Activated T-helper 1 cell treated with anti-CD3 and anti-CD28 coated beads, Interleukin-12 subunit alpha, Interleukin-12 subunit beta, Interleukin-2, Interleukin-4 antibody, amounts not matched to agents 30 ng/mL and 10 ng/mL and 1 ng/mL, durations not matched to agents 14 hours and 24 hours and 36 hours (primary cell): ENCODE measurements at regions not wholly inside any gene's neighbourhood (a gene's known extent, or its start where the extent isn't known, plus 50 kb on each side); places are given as distances from the start of the nearest gene placed in this dataset.
"Not testable (repeated sequence)": the region's sequence is repeated elsewhere in the genome, so short reads cannot be mapped to it uniquely, and the experiment has no call there.

Experiments used
- DNase-seq: peaks from one replicate; pipeline ENCODE4 v3.0.0; 2021; ENCODE audit warnings: low spot score
- H3K27ac Mint-ChIP-seq: one replicate; pipeline ENCODE4 v1.8.0; 2021; ENCODE audit warnings: mild to moderate bottlenecking, mixed read lengths
- H3K27me3 Mint-ChIP-seq: one replicate; pipeline ENCODE4 v1.8.0; 2022; ENCODE audit warnings: mild to moderate bottlenecking, moderate library complexity, mixed read lengths; ENCODE audit not compliant: insufficient read depth
- H3K36me3 Mint-ChIP-seq: one replicate; pipeline ENCODE4 v1.8.0; 2021; ENCODE audit warnings: low read depth, mixed read lengths
- H3K4me1 Mint-ChIP-seq: one replicate; pipeline ENCODE4 v1.8.0; 2021; ENCODE audit warnings: low read depth, mixed read lengths
- H3K4me3 Mint-ChIP-seq: one replicate; pipeline ENCODE4 v1.8.0; 2021; ENCODE audit warnings: mild to moderate bottlenecking, moderate library complexity, mixed read lengths
- H3K9me3 Mint-ChIP-seq: one replicate; pipeline ENCODE4 v1.8.0; 2021; ENCODE audit warnings: mixed read lengths
- intact Hi-C: fragments of 100-400 bp; cut with micrococcal nuclease; formaldehyde crosslinking; loops from one replicate; pipeline ENCODE4 v1.15.1; 2024

DNA sequence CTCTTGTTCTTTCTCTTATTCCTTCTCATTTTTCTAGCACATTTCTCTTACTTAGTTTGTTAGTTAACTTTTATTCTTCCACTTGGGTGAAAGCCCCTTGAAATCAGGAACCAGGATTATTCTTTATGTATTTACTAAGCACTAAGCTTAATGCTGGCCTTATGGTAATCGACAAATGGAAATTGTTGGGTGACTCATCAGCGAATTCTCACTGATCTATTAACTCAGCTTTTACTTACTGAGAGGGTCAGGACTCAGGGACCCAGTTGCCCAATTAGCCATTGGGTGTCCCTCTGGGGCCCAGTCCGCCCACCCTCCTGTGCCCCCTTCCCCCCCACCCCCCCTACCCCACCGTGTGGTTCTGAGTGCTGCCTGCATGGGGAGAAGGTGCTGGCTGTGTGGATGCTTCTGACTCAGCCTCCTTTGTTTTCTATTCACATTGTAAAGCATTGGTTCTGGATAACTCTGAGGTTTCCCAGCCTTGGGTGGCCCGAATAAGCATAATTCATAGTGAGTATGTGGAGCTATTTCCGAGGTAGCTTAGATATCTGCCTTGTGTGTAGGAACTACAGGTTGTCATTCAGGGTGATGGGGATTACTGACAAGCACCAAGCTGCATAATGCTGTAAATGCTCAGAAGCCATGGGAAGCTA is 240.9 kb downstream of the FGF9 start:
- H3K27ac Mint-ChIP-seq, result no peak overlapping the region
- intact Hi-C loops, result no loop called here
- no peak overlapping the region for H3K4me3 Mint-ChIP-seq

DNA sequence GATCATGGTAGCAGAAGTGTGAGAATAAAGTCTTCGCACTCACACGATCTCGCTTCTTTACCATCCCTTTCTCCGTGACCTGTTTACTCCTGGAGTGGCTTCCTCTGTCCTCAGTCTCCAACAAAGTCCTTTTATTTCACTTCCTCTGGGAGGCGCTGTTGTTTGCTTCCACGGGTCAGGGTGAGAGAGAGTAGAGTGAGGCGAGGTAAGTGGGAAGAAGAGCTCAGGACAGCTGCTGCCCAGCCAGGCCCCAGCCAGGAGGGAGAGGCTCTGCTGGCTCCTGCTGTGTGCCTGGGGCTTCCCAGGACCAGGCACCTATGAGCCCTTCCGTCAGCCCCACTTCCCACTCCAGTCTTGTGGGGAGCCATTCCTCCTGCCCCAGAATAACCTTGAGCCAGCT is 242.1 kb downstream of the FGF9 start:
- intact Hi-C loops, result loop anchor here (1.0 kb wide), 1 partner anchor 365 kb away; no protein-coding TSS in a partner anchor
- no peak for DNase-seq
- no peaks in the 10 kb centered on the region for H3K36me3 Mint-ChIP-seq
- no peaks in the 10 kb centered on the region for H3K4me1 Mint-ChIP-seq
- H3K4me3 Mint-ChIP-seq, result no peak overlapping the region
- H3K27me3 Mint-ChIP-seq, result no peaks in the 10 kb centered on the region
- no peaks in the 10 kb centered on the region for H3K9me3 Mint-ChIP-seq
- H3K27ac Mint-ChIP-seq, result no peak overlapping the region

More for the DNA sequence above, 240.9 kb downstream of the FGF9 start:
- H3K36me3 Mint-ChIP-seq, result no peaks in the 10 kb centered on the region
- no peaks in the 10 kb centered on the region for H3K4me1 Mint-ChIP-seq
- H3K27me3 Mint-ChIP-seq, result no peaks in the 10 kb centered on the region
- no peaks in the 10 kb centered on the region for H3K9me3 Mint-ChIP-seq
- no peak for DNase-seq

DNA sequence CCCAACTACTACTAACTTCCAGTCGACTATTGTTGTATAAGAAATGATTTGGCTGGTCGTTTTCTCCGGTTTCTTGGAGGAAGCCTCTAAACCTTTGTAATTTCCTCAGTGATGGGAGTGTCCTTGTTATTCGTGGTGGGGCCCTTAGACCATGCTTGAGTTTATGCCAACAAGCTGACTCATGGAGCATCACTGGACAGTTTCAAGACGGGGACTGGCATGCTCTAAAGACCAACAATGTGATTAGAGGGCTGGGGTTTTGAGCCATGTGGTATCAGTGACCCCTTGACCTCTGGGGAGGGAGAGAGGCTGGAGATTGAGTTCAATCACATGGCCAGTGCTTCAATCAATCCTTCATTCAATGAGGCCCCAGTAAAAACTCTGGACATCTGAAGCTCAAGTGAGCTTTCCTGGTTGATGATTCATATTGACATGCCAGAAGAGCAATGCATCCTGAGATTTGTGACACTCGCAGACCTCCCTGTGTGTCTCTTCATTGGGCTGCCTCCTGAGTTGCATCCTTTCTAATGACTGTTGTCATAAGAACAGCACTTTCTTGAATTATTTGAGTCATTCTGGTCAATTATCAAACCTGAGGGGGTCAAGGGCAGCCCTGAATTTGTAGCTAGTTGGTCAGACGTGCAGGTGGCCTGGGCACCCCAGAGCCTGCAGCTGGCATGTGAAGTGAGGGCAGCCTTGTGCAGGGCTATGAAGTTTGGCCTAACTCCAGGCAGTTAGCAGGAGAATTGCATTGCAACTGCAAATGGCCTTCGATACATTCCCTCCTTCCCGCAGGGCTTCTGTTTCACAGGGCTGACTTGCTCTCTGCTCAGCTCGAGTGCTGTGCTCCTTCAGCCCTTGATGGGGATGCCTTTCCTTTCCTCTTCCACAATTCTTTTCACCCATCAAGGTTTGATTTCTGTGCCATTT is 246.5 kb downstream of the FGF9 start:
- Mint-ChIP-seq H3K27ac (no peak overlapping the region), H3K36me3 (no peaks in the 10 kb centered on the region), H3K27me3 (no peaks in the 10 kb centered on the region), H3K9me3 (no peaks in the 10 kb centered on the region), H3K4me1 (no peaks in the 10 kb centered on the region), H3K4me3 (no peak overlapping the region)
- intact Hi-C loops, result no loop called here
- no peak for DNase-seq

DNA sequence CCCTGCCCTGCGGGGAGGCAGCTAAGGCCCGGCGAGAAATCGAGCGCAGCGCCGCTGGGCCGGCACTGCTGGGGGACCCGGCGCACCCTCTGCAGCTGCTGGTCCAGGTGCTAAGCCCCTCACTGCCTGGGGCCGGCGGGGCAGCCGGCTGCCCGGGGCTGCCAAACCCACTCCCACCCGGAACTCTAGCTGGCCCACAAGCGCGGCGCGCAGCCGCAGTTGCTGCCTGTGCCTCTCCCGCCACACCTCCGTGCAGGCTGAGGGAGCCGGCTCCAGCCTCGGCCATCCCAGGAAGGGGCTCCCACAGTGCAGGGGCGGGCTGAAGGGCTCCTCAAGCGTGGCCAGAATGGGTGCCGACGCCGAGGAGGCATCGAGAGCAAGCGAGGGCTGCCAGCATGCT is 249.9 kb downstream of the FGF9 start:
- H3K4me3 Mint-ChIP-seq, H3K36me3 Mint-ChIP-seq, H3K9me3 Mint-ChIP-seq, H3K27ac Mint-ChIP-seq, H3K27me3 Mint-ChIP-seq, H3K4me1 Mint-ChIP-seq, DNase-seq, intact Hi-C loops: not testable (repeated sequence)

DNA sequence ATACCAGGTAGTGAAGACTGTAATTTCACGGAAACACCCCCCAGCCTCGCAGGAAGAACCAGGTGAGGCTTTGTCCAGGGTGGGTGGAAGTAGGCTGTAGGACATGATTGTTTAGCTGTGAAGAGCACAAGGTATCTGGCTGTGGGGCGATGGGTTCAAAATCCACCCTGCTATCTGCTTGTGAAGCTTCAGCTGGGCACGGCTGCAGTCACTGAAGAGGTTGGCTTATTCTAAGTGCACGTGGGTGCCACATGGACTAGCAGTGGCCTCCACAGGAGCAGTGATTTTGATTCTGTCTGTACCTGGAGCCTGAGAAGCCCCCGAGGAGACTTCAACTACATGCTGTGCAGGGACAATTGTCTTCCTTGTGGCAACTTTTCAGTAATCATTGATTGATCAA is 254.1 kb downstream of the FGF9 start:
- Mint-ChIP-seq H3K9me3 (no peaks in the 10 kb centered on the region), H3K36me3 (no peaks in the 10 kb centered on the region), H3K27ac (no peak overlapping the region), H3K4me3 (no peak overlapping the region), H3K4me1 (no peaks in the 10 kb centered on the region), H3K27me3 (no peaks in the 10 kb centered on the region)
- intact Hi-C loops, result no loop called here
- no peak for DNase-seq

DNA sequence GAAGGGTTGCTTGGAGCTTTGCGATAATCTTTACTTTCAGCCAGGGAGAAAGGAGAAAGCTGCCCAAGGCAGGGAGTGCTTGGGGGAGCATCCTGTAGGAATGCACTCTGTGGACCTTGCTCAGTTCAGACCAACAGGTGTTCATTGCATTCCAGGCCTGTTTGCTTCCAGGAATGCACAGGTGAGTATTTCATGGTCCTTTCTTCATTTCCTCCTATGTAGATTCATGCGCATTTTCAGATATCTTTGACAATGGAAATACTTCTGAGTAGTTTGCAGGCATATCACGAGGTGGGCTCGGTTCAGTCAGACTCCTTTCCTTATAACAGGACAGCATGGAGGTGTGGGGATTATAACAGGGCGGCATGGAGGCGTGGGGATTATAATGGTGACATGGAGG is 254.8 kb downstream of the FGF9 start:
- Mint-ChIP-seq H3K27ac (no peak overlapping the region), H3K9me3 (no peaks in the 10 kb centered on the region), H3K4me3 (no peak overlapping the region), H3K36me3 (no peaks in the 10 kb centered on the region), H3K4me1 (no peaks in the 10 kb centered on the region), H3K27me3 (no peaks in the 10 kb centered on the region)
- intact Hi-C loops, result no loop called here
- DNase-seq, result no peak

DNA sequence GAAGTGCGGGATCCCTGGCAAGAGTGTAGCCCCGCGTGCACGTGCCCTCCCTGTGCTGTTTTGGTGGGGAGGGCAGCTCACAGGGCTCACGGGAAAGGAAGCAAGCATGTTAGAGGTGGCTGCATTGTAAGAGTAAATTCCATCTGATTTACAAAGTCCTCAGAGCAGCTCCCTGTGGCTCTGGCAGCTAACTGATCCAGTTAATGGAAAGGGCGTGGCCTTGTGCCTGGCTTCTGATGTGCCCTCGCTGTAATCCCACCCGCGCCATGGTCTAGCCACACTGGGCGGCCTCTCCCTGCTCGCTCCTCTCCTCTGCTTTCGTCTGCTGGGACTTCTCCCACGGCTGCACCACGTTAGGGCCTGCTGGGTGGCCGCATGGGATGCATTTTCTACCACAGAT is 258.5 kb downstream of the FGF9 start:
- intact Hi-C loops, result no loop called here
- no peak overlapping the region for H3K4me3 Mint-ChIP-seq
- no peaks in the 10 kb centered on the region for H3K36me3 Mint-ChIP-seq

DNA sequence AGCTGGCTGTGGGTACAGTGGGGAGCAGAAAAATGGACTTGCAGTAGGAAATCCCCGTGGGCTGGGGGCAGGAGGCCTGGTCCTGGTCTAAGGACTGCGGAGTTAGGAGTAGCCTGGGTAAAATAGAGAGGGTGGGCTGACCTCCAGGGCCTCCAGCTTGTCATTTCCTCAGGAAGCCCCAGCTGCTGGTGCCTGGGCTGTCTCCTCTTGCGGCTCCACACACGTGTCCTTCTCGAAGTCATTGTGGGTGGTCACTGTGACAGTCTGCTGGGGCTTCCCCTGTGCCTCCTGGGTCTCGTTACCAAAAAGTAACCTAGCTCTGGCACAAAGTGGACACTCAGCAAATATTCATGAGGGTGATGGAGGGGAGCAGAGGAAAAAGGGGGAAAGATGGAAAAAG is 259.7 kb downstream of the FGF9 start:
- H3K27me3 Mint-ChIP-seq, result no peaks in the 10 kb centered on the region

More for the DNA sequence above, 258.5 kb downstream of the FGF9 start:
- no peaks in the 10 kb centered on the region for H3K27me3 Mint-ChIP-seq
- H3K4me1 Mint-ChIP-seq, result no peaks in the 10 kb centered on the region
- no peak for DNase-seq
- H3K27ac Mint-ChIP-seq, result no peak overlapping the region
- H3K9me3 Mint-ChIP-seq, result no peaks in the 10 kb centered on the region

DNA sequence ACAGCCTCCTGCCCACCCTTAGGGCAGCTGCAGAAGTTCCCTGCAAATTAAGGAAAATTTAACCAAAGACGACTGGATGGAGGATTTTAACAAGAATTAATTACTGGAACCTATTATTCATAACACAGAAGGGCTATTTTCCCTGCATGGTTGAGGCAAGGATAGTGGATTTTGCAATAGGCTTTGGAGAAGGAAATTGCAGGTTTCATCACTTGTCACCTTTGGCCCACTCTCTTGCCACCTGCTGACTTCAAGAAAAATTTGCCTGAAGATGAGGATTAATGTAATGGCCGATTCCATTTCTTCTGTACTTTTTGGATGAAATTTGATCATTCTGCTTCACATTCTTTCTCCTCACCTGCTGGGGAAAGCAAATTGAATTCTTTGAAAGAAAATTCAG is 261.7 kb downstream of the FGF9 start:
- Mint-ChIP-seq H3K4me3 (no peak overlapping the region), H3K27ac (no peak overlapping the region), H3K27me3 (no peaks in the 10 kb centered on the region), H3K4me1 (no peaks in the 10 kb centered on the region), H3K9me3 (no peaks in the 10 kb centered on the region), H3K36me3 (no peaks in the 10 kb centered on the region)
- intact Hi-C loops, result no loop called here
- no peak for DNase-seq

More for the DNA sequence above, 259.7 kb downstream of the FGF9 start:
- intact Hi-C loops, result no loop called here
- H3K9me3 Mint-ChIP-seq, result no peaks in the 10 kb centered on the region
- no peak overlapping the region for H3K27ac Mint-ChIP-seq
- no peak overlapping the region for H3K4me3 Mint-ChIP-seq
- no peak for DNase-seq
- H3K4me1 Mint-ChIP-seq, result no peaks in the 10 kb centered on the region
- H3K36me3 Mint-ChIP-seq, result no peaks in the 10 kb centered on the region

DNA sequence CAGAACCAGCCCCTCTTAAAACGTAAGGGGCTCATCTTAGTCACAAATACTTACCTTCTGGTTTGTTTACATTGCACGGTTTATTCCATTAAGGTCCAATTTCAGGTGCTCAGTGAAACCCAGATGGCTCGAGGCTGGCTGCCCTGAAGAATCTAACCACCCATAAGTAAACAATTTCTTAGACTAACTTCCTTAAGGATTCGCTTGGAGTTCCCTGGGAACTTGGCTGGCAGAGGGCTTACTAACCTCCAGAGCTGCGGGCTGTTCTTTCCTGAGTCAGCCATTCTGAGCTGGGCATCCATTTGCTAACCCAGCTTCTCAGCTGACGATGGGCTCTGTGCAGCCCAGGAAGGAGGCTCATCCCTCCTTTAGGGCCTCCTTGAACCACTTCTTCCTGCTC is 262.1 kb downstream of the FGF9 start:
- no peaks in the 10 kb centered on the region for H3K4me1 Mint-ChIP-seq
- H3K4me3 Mint-ChIP-seq, result no peak overlapping the region
- no peak for DNase-seq
- intact Hi-C loops, result no loop called here
- H3K36me3 Mint-ChIP-seq, result no peaks in the 10 kb centered on the region
- no peaks in the 10 kb centered on the region for H3K27me3 Mint-ChIP-seq
- no peak overlapping the region for H3K27ac Mint-ChIP-seq
- H3K9me3 Mint-ChIP-seq, result no peaks in the 10 kb centered on the region

DNA sequence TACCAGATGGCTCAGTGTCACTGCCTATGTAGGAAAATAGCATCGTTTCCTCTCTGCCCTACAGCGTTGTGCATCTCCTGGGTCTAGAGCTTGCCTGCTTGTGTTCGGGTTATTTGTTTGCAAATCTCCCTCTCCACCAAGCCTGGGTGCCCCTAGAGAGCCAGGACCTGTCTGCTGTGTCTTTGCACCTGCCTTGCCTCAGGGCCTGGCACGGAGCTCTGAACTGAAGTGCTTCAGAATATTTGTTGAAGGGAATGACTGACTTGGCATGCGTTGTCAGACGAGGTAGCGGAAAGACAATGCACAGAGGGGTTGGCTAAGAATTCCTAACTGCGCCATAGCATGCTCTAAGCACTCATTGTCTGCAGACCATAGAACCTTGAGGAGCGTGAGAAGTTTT is 263.4 kb downstream of the FGF9 start:
- H3K9me3 Mint-ChIP-seq, result no peaks in the 10 kb centered on the region

DNA sequence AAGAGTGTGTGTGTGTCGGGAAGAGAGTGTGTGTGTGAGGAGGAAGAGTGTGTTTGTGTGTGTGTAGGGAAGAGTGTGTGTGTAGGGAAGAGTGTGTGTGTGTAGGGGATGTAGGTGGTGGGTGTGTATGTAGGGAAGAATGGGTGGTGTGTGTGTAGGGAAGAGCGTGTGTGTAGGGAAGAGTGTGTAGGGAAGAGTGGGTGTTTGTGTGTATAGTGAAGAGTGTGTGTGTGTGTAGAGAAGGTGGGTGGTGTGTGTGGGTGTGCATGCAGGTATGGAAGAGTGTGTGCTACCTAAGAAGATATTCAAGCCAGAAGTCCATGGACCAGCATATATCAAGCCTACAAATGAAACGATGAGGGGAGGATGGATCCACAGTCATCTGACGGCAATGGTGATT is 265.8 kb downstream of the FGF9 start:
- no peak overlapping the region for H3K27ac Mint-ChIP-seq
- H3K9me3 Mint-ChIP-seq, result no peaks in the 10 kb centered on the region
- DNase-seq, result no peak
- intact Hi-C loops, result no loop called here
- H3K4me3 Mint-ChIP-seq, result no peak overlapping the region
- no peaks in the 10 kb centered on the region for H3K36me3 Mint-ChIP-seq
- no peaks in the 10 kb centered on the region for H3K4me1 Mint-ChIP-seq
- H3K27me3 Mint-ChIP-seq, result no peaks in the 10 kb centered on the region

More for the DNA sequence above, 263.4 kb downstream of the FGF9 start:
- no peak for DNase-seq
- H3K27ac Mint-ChIP-seq, result no peak overlapping the region
- intact Hi-C loops, result no loop called here
- no peak overlapping the region for H3K4me3 Mint-ChIP-seq
- H3K27me3 Mint-ChIP-seq, result no peaks in the 10 kb centered on the region
- no peaks in the 10 kb centered on the region for H3K36me3 Mint-ChIP-seq
- no peaks in the 10 kb centered on the region for H3K4me1 Mint-ChIP-seq

DNA sequence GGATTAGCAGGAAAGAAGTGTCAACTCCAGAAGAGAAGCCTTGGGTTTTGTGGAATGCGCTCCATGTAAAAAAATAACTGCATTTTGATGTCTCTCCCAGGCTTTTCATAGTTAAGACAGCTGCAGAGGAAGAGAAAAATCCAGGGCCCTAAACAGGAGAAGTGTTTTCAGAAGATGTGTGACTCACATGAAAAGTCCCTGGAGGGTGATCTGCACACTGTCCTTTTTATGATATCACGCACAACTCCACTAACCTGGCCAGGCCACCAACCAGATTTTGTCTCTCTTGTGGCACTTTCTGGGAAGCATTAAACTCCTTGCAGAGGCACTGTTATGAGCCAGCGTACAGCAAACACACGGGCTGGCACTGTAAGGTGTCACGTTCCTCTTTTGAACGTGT is 267.3 kb downstream of the FGF9 start:
- H3K36me3 Mint-ChIP-seq, result no peaks in the 10 kb centered on the region
- no peak overlapping the region for H3K27ac Mint-ChIP-seq
- peaks cover 6% of the 10 kb centered on the region for H3K9me3 Mint-ChIP-seq
- intact Hi-C loops, result no loop called here
- no peaks in the 10 kb centered on the region for H3K27me3 Mint-ChIP-seq
- H3K4me1 Mint-ChIP-seq, result no peaks in the 10 kb centered on the region
- no peak overlapping the region for H3K4me3 Mint-ChIP-seq
- no peak for DNase-seq
